ENCODE measurements at regions not wholly inside any gene's neighbourhood (a gene's known extent, or its start where the extent isn't known, plus 50 kb on each side); places are given as distances from the start of the nearest gene placed in this dataset.

- DNase-seq (no peak), ATAC-seq (no peak)
- H3K4me1 ChIP-seq = no peaks in the 10 kb centered on the region
- intact Hi-C loops (cut with DNase I) = no loop called here
- no peaks in the 10 kb centered on the region for H3K9me3 ChIP-seq
- TF ChIP-seq POLR2A (IDR thresholded peaks at IDR 0.05) = no peak
- no peak for TF ChIP-seq CTCF (IDR thresholded peaks at IDR 0.05)
- H3K4me3 ChIP-seq = no peak overlapping the region
- H3K27ac ChIP-seq = no peak overlapping the region
- no peaks in the 10 kb centered on the region for H3K36me3 ChIP-seq
- H3K27me3 ChIP-seq = no peaks in the 10 kb centered on the region
Measured at GRCh38 chr18:53785811-53786210, 438.7 kb downstream of the MBD2 start.

- DNase-seq (no peak), ATAC-seq (no peak)
- Histone ChIP-seq H3K4me3 (no peak overlapping the region), H3K9me3 (no peaks in the 10 kb centered on the region), H3K4me1 (no peaks in the 10 kb centered on the region), H3K27me3 (no peaks in the 10 kb centered on the region), H3K27ac (no peak overlapping the region), H3K36me3 (no peaks in the 10 kb centered on the region)
- intact Hi-C loops (cut with DNase I) = no loop called here
- no peak for TF ChIP-seq POLR2A (IDR thresholded peaks at IDR 0.05)
- TF ChIP-seq CTCF (IDR thresholded peaks at IDR 0.05) = no peak
- 66 to 77% (median 71%) methylated on average over 1 of the region's 1 CpG for WGBS, 4 donors
Measured at GRCh38 chr18:53784253-53784652, 440.2 kb downstream of the MBD2 start.

- no peaks in the 10 kb centered on the region for H3K36me3 ChIP-seq
- ATAC-seq = no peak
- 75 to 83% (median 77%) methylated on average over 1 of the region's 1 CpG for WGBS, 4 donors
Measured at GRCh38 chr18:53780666-53781065, 443.8 kb downstream of the MBD2 start.

GRCh38 chr18:53772293-53772692 is 452.2 kb downstream of the MBD2 start:
- ATAC-seq (no peak), DNase-seq (no peak)
- Histone ChIP-seq H3K4me3 (no peak overlapping the region), H3K27me3 (no peaks in the 10 kb centered on the region), H3K9me3 (peaks cover 0 to 20% (median 5%) of the 10 kb centered on the region in 12 donors), H3K27ac (no peak overlapping the region), H3K36me3 (no peaks in the 10 kb centered on the region), H3K4me1 (no peaks in the 10 kb centered on the region)
- WGBS, 4 donors = 72 to 86% (median 81%) methylated on average over 2 of the region's 2 CpGs
- intact Hi-C loops (cut with DNase I) = no loop called here
- TF ChIP-seq POLR2A (IDR thresholded peaks at IDR 0.05) (no peak), CTCF (IDR thresholded peaks at IDR 0.05) (no peak)

More at GRCh38 chr18:53780666-53781065, 443.8 kb downstream of the MBD2 start:
- no peaks in the 10 kb centered on the region for H3K27me3 ChIP-seq
- intact Hi-C loops (cut with DNase I) = no loop called here
- no peaks in the 10 kb centered on the region for H3K4me1 ChIP-seq
- H3K4me3 ChIP-seq = no peak overlapping the region
- no peak overlapping the region for H3K27ac ChIP-seq
- DNase-seq = no peak
- TF ChIP-seq POLR2A (IDR thresholded peaks at IDR 0.05) (no peak), CTCF (IDR thresholded peaks at IDR 0.05) (no peak)
- peaks cover 0 to 4% (median 0%) of the 10 kb centered on the region in 12 donors for H3K9me3 ChIP-seq
